Activated naive CD8-positive, alpha-beta T cell (primary cell): ENCODE measurements at regions not wholly inside any gene's neighbourhood (a gene's known extent, or its start where the extent isn't known, plus 50 kb on each side); places are given as distances from the start of the nearest gene placed in this dataset.

Experiments
- H3K27ac Mint-ChIP-seq: one replicate; pipeline ENCODE4 v1.8.0; 2021; ENCODE audit warnings: mixed read lengths
- H3K27me3 Mint-ChIP-seq: one replicate; pipeline ENCODE4 v1.8.0; 2021; ENCODE audit warnings: mixed read lengths
- H3K36me3 Mint-ChIP-seq: one replicate; pipeline ENCODE4 v1.8.0; 2021; ENCODE audit warnings: mixed read lengths
- H3K4me1 Mint-ChIP-seq: one replicate; pipeline ENCODE4 v1.8.0; 2021; ENCODE audit warnings: low read depth, mixed read lengths
- H3K4me3 Mint-ChIP-seq: one replicate; pipeline ENCODE4 v1.8.0; 2021; ENCODE audit warnings: mild to moderate bottlenecking, mixed read lengths
- H3K9me3 Mint-ChIP-seq: one replicate; pipeline ENCODE4 v1.8.0; 2021; ENCODE audit warnings: low read depth, mixed read lengths

GRCh38 chr1:4088676-4089075 lies 188.6 kb upstream of the C1orf174 start:
- H3K27me3 Mint-ChIP-seq, result no peaks in the 10 kb centered on the region
- peaks cover 4% of the 10 kb centered on the region for H3K9me3 Mint-ChIP-seq
- H3K4me1 Mint-ChIP-seq, result no peaks in the 10 kb centered on the region
- no peaks in the 10 kb centered on the region for H3K36me3 Mint-ChIP-seq
- no peak overlapping the region for H3K27ac Mint-ChIP-seq
- H3K4me3 Mint-ChIP-seq, result no peak overlapping the region

DNA sequence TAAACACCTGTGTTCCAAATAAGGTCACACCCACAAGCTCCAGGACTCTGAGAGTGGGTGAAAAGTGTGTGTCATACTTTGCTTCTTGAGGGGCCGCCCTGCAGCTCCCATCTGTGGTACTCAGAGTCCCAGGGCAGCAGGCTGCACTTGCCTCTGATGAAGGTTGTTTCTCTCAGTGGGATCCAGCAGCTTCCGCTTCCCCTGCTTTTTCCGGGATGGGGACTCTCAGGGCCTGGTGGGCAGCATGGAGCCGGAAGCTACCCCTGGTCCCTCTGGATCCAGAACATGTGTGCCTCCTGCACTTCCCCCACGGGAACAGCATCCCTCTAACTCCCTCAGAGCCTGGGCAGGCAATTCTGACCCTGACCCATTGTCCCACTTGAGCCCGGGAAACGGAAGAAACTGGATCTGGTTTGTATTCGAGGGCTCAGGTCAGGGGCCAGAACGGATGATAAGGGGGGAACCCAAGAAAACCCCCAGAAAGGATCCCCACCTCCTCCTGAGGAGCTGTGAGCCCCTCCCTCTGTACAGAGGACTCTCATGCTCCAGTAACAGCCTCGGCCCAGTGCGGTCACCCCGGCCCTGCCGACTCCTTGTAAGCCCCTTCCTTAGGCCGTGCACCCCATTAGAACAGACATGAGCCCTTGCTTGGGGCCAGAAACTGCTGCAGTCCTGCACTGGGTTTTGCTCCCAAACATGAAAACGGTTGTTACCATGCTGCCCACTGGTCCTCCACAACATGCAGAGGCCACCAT lies 189.5 kb upstream of the C1orf174 start:
- Mint-ChIP-seq H3K36me3 (no peaks in the 10 kb centered on the region), H3K4me1 (no peaks in the 10 kb centered on the region), H3K4me3 (no peak overlapping the region), H3K9me3 (peaks cover 4% of the 10 kb centered on the region), H3K27ac (no peak overlapping the region), H3K27me3 (no peaks in the 10 kb centered on the region)

GRCh38 chr1:4090556-4090955 lies 190.5 kb upstream of the C1orf174 start:
- no peaks in the 10 kb centered on the region for H3K36me3 Mint-ChIP-seq
- H3K27ac Mint-ChIP-seq, result no peak overlapping the region
- no peaks in the 10 kb centered on the region for H3K27me3 Mint-ChIP-seq
- H3K9me3 Mint-ChIP-seq, result peaks cover 4% of the 10 kb centered on the region
- H3K4me1 Mint-ChIP-seq, result no peaks in the 10 kb centered on the region
- no peak overlapping the region for H3K4me3 Mint-ChIP-seq

DNA sequence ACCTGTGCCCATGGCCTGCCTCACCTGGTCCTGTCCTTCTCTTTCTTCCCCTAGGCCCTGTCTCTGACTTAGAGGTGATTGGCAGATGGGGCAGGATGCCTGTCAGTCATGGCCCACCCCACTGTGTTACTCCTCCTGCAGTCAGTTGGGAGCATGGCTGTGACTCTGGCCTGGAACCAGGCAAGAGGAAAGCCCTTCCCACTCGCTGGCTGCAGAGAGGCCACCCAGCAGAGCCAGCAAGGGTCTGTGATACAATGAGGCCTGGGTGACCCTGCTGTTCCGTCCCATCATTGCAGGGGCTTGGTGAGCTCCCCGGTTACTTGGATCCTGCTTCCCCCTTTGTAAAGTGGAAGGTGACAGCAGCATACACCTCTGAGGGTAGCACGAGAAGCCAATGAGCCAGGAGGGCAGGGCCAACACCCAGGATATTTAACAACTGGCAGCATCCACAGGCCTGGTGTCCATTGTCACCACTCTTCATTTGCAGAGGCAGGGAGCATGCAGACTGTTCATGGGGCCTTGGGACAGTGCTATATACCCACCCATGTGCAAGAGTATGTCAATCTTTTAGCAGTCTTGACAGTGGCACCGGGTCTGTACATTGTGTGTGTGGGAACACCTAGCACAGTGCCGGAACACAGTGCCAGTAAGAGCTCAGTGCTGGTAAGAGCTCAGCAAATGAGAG lies 191.0 kb upstream of the C1orf174 start:
- Mint-ChIP-seq H3K27me3 (no peaks in the 10 kb centered on the region), H3K36me3 (no peaks in the 10 kb centered on the region), H3K4me3 (no peak overlapping the region), H3K27ac (no peak overlapping the region), H3K4me1 (no peaks in the 10 kb centered on the region), H3K9me3 (peaks cover 4% of the 10 kb centered on the region)

- no peak overlapping the region for H3K27ac Mint-ChIP-seq
- no peaks in the 10 kb centered on the region for H3K27me3 Mint-ChIP-seq
- H3K4me3 Mint-ChIP-seq, result no peak overlapping the region
- peaks cover 12% of the 10 kb centered on the region for H3K9me3 Mint-ChIP-seq
- no peaks in the 10 kb centered on the region for H3K36me3 Mint-ChIP-seq
- H3K4me1 Mint-ChIP-seq, result no peaks in the 10 kb centered on the region
These were observed 191.9 kb upstream of the C1orf174 start for GRCh38 chr1:4091996-4092395.

GRCh38 chr1:4093856-4094565 lies 193.9 kb upstream of the C1orf174 start:
- Mint-ChIP-seq H3K4me3 (no peak overlapping the region), H3K27me3 (peaks cover 2% of the 10 kb centered on the region), H3K27ac (no peak overlapping the region), H3K4me1 (no peaks in the 10 kb centered on the region), H3K9me3 (peaks cover 12% of the 10 kb centered on the region), H3K36me3 (no peaks in the 10 kb centered on the region)

- Mint-ChIP-seq H3K27ac (no peak overlapping the region), H3K4me3 (no peak overlapping the region), H3K9me3 (peaks cover 12% of the 10 kb centered on the region), H3K36me3 (no peaks in the 10 kb centered on the region), H3K27me3 (peaks cover 4% of the 10 kb centered on the region), H3K4me1 (no peaks in the 10 kb centered on the region)
These were observed 195.4 kb upstream of the C1orf174 start for GRCh38 chr1:4095433-4095971.

DNA sequence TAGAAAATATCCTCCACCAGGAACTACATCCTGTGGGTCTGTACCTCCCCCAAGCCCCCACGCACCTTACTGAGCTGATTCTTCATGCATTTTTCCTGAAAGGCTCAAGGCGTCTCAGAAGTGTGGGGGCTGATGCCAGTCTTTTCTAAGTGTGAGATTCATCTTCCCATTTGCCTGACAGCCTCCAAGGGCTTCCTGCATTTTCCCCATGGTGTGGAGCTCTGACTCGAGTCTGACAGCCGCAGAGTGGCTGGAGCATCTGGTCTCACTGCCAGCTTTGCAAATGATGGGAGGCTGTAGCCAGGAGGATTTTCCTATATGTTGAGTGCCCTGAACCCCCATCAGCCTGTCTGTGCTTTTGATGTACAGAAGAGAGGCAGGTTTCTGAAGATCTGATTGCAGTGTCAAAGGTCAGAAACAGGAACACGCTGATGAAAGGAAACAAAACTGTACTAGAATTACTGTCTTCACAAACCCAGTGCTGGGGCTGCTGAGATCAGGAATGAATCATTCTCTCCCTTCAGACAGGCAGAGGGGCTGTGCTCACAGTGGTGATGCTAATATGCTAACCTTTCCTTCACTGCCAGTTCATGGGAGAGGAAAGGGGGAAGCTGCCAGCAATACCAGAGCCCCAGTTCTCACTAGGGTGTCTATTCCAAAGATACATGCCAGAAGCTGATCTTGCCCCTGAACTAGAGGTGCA lies 201.5 kb upstream of the C1orf174 start:
- peaks cover 9% of the 10 kb centered on the region for H3K27me3 Mint-ChIP-seq
- H3K36me3 Mint-ChIP-seq, result no peaks in the 10 kb centered on the region
- no peaks in the 10 kb centered on the region for H3K4me1 Mint-ChIP-seq
- no peak overlapping the region for H3K27ac Mint-ChIP-seq
- peaks cover 4% of the 10 kb centered on the region for H3K9me3 Mint-ChIP-seq
- H3K4me3 Mint-ChIP-seq, result no peak overlapping the region

GRCh38 chr1:4105300-4105880 lies 205.3 kb upstream of the C1orf174 start:
- Mint-ChIP-seq H3K36me3 (no peaks in the 10 kb centered on the region), H3K27me3 (peaks cover 6% of the 10 kb centered on the region), H3K27ac (no peak overlapping the region), H3K9me3 (no peaks in the 10 kb centered on the region), H3K4me3 (no peak overlapping the region), H3K4me1 (no peaks in the 10 kb centered on the region)

DNA sequence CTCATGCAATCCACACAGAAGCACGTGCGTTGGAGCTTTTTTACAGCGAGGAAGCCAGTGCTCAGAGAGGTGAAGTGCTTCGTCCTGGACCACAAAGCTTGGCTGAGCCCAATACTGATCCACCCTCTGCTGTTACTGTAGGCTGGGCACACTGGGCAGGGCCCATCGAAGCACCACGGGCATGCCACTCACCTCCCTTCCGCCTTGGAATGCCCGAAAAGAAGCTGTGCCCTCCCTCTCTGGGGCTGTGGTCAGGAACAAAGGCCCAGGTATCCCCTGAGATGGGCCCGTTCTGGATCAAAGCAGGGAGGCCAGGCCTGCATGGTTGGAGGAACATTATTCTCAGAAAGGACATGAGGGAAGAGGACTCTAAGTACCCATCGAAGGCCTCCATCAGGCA lies 206.7 kb upstream of the C1orf174 start:
- H3K4me3 Mint-ChIP-seq, result no peak overlapping the region
- H3K4me1 Mint-ChIP-seq, result no peaks in the 10 kb centered on the region
- H3K27me3 Mint-ChIP-seq, result peaks cover 2% of the 10 kb centered on the region
- H3K36me3 Mint-ChIP-seq, result no peaks in the 10 kb centered on the region
- H3K27ac Mint-ChIP-seq, result no peak overlapping the region
- H3K9me3 Mint-ChIP-seq, result no peaks in the 10 kb centered on the region

GRCh38 chr1:4107291-4107690 lies 207.2 kb upstream of the C1orf174 start:
- peaks cover 2% of the 10 kb centered on the region for H3K27me3 Mint-ChIP-seq

GRCh38 chr1:4108331-4108730 lies 208.3 kb upstream of the C1orf174 start:
- Mint-ChIP-seq H3K4me3 (no peak overlapping the region), H3K27ac (no peak overlapping the region), H3K4me1 (no peaks in the 10 kb centered on the region), H3K9me3 (no peaks in the 10 kb centered on the region), H3K36me3 (no peaks in the 10 kb centered on the region), H3K27me3 (no peaks in the 10 kb centered on the region)

More at GRCh38 chr1:4107291-4107690, 207.2 kb upstream of the C1orf174 start:
- Mint-ChIP-seq H3K4me3 (no peak overlapping the region), H3K4me1 (no peaks in the 10 kb centered on the region), H3K9me3 (no peaks in the 10 kb centered on the region), H3K36me3 (no peaks in the 10 kb centered on the region), H3K27ac (no peak overlapping the region)

- Mint-ChIP-seq H3K9me3 (peaks cover 2% of the 10 kb centered on the region), H3K4me1 (no peaks in the 10 kb centered on the region), H3K27me3 (no peaks in the 10 kb centered on the region), H3K27ac (no peak overlapping the region), H3K36me3 (no peaks in the 10 kb centered on the region), H3K4me3 (no peak overlapping the region)
These were observed 208.9 kb upstream of the C1orf174 start for GRCh38 chr1:4108758-4109627.

- no peak overlapping the region for H3K27ac Mint-ChIP-seq
- no peaks in the 10 kb centered on the region for H3K36me3 Mint-ChIP-seq
- H3K27me3 Mint-ChIP-seq, result no peaks in the 10 kb centered on the region
- H3K4me1 Mint-ChIP-seq, result no peaks in the 10 kb centered on the region
- peaks cover 7% of the 10 kb centered on the region for H3K9me3 Mint-ChIP-seq
- H3K4me3 Mint-ChIP-seq, result no peak overlapping the region
These were observed 209.5 kb upstream of the C1orf174 start for GRCh38 chr1:4109628-4109940.
